Breast epithelium (tissue), 4 donors: ENCODE measurements at regions not wholly inside any gene's neighbourhood (a gene's known extent, or its start where the extent isn't known, plus 50 kb on each side); places are given as distances from the start of the nearest gene placed in this dataset.

Experiments
- DNase-seq, 2 donors: peaks; one replicate each; pipeline ENCODE4 v3.0.0-alpha.2; 2019; ENCODE audit warnings: low spot score in 2 of 2
- H3K27ac ChIP-seq, 2 donors: fragments of 200-600 bp; sonication (generic) in 1 of 2; one replicate each; pipeline ENCODE4 v1.5.1; 2016 to 2019; ENCODE audit warnings: mild to moderate bottlenecking in 1 of 2
- H3K27me3 ChIP-seq, 2 donors: fragments of 200-600 bp; sonication (generic) in 1 of 2; one replicate each; pipeline versions ENCODE4 v1.5.1 to v1.6.0; 2017 to 2019; ENCODE audit warnings: control low read depth in 1 of 2, mild to moderate bottlenecking in 1 of 2
- H3K36me3 ChIP-seq: fragments of 200-600 bp; one replicate; pipeline ENCODE4 v1.5.1; 2019
- H3K4me1 ChIP-seq, 2 donors: fragments of 200-600 bp; sonication (generic); one replicate each; pipeline ENCODE4 v1.5.1; 2016 to 2019; ENCODE audit warnings: control low read depth in 1 of 2
- H3K4me3 ChIP-seq, 3 donors: fragments of 200-600 bp; sonication (generic); 1 replicate in 2 of 3; 2 replicates in 1 of 3; pipeline ENCODE4 v1.5.1; 2016 to 2019; ENCODE audit warnings: mild to moderate bottlenecking in 3 of 3, moderate library complexity in 2 of 3
- H3K9me3 ChIP-seq, 2 donors: fragments of 200-600 bp; sonication (generic) in 1 of 2; one replicate each; pipeline ENCODE4 v1.5.1; 2016 to 2019; ENCODE audit warnings: control low read depth in 1 of 2
- CTCF ChIP-seq, 3 donors: fragments of 450-650 bp; IDR thresholded peaks; one replicate each; pipeline ENCODE4 v1.5.1; 2016 to 2017; ENCODE audit warnings: antibody characterized with exemption in 3 of 3, mild to moderate bottlenecking in 3 of 3, moderate library complexity in 3 of 3
- POLR2A ChIP-seq: fragments of 450-650 bp; IDR thresholded peaks from one replicate; pipeline ENCODE4 v1.6.1; 2016; ENCODE audit warnings: antibody characterized with exemption, mild to moderate bottlenecking, moderate library complexity
- POLR2AphosphoS5 ChIP-seq, 3 donors: sonication (generic); formaldehyde crosslinking; IDR thresholded peaks; one replicate each; pipeline ENCODE4 v1.6.1; 2017; ENCODE audit warnings: antibody characterized with exemption in 3 of 3
- intact Hi-C: fragments of 100-400 bp; cut with DNase I; formaldehyde crosslinking; loops from one replicate; pipeline ENCODE4 v1.15.1; 2023; ENCODE audit warnings: low total_unique reads

- TF ChIP-seq CTCF (IDR thresholded peaks at IDR 0.05) (no peak), POLR2AphosphoS5 (IDR thresholded peaks at IDR 0.05) (no peak)
- intact Hi-C loops = no loop called here
Observed at GRCh38 chr7:114110666-114111065, 191.9 kb upstream of the PPP1R3A start.

GRCh38 chr7:114109721-114110120, 190.9 kb upstream of the PPP1R3A start:
- Histone ChIP-seq H3K27me3 (no peaks in the 10 kb centered on the region), H3K4me3 (no peak overlapping the region), H3K9me3 (no peaks in the 10 kb centered on the region), H3K27ac (no peak overlapping the region), H3K36me3 (no peaks in the 10 kb centered on the region), H3K4me1 (no peaks in the 10 kb centered on the region)
- TF ChIP-seq POLR2AphosphoS5 (IDR thresholded peaks at IDR 0.05) = no peak
- no peak for TF ChIP-seq CTCF (IDR thresholded peaks at IDR 0.05)
- TF ChIP-seq POLR2A = no peak
- intact Hi-C loops = no loop called here
- DNase-seq = no peak

More at GRCh38 chr7:114110666-114111065, 191.9 kb upstream of the PPP1R3A start:
- H3K9me3 ChIP-seq = no peaks in the 10 kb centered on the region
- no peaks in the 10 kb centered on the region for H3K27me3 ChIP-seq
- H3K36me3 ChIP-seq = no peaks in the 10 kb centered on the region
- H3K4me3 ChIP-seq = no peak overlapping the region
- H3K4me1 ChIP-seq = no peaks in the 10 kb centered on the region
- no peak overlapping the region for H3K27ac ChIP-seq
- no peak for DNase-seq

- no peak for DNase-seq
- no peaks in the 10 kb centered on the region for H3K36me3 ChIP-seq
- H3K4me1 ChIP-seq = no peaks in the 10 kb centered on the region
- H3K27ac ChIP-seq = no peak overlapping the region
- intact Hi-C loops = no loop called here
- no peaks in the 10 kb centered on the region for H3K9me3 ChIP-seq
- no peaks in the 10 kb centered on the region for H3K27me3 ChIP-seq
- H3K4me3 ChIP-seq = no peak overlapping the region
- TF ChIP-seq POLR2A = no peak
- no peak for TF ChIP-seq POLR2AphosphoS5 (IDR thresholded peaks at IDR 0.05)
- no peak for TF ChIP-seq CTCF (IDR thresholded peaks at IDR 0.05)
Observed at GRCh38 chr7:114109304-114109703, 190.5 kb upstream of the PPP1R3A start.

DNA sequence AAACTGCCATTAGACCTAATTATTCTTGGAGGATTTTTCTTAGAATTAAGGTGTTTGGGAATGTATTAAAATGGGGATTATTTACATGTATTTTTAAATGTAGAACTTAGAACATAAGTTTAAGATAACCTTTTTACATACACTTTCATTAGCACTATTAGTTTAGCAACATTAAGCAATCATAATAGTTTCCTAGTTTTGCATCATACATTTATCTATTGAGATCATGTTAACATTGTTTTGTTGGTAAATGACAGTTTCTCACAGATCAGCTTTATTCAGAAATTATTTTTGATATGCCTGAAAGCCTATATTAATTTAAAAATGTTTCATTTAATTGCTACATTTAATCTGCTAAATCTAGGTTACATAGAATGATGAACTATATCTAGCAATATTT, 189.7 kb upstream of the PPP1R3A start:
- Histone ChIP-seq H3K27ac (no peak overlapping the region), H3K4me1 (no peaks in the 10 kb centered on the region)
- TF ChIP-seq POLR2A (no peak), CTCF (IDR thresholded peaks at IDR 0.05) (no peak), POLR2AphosphoS5 (IDR thresholded peaks at IDR 0.05) (no peak)

GRCh38 chr7:114107522-114107921, 188.7 kb upstream of the PPP1R3A start:
- DNase-seq = no peak
- Histone ChIP-seq H3K36me3 (no peaks in the 10 kb centered on the region), H3K4me1 (no peaks in the 10 kb centered on the region), H3K4me3 (no peak overlapping the region), H3K27ac (no peak overlapping the region), H3K9me3 (no peaks in the 10 kb centered on the region), H3K27me3 (no peaks in the 10 kb centered on the region)
- intact Hi-C loops = no loop called here
- TF ChIP-seq POLR2A (no peak), CTCF (IDR thresholded peaks at IDR 0.05) (no peak), POLR2AphosphoS5 (IDR thresholded peaks at IDR 0.05) (no peak)

More for the DNA sequence above, 189.7 kb upstream of the PPP1R3A start:
- H3K9me3 ChIP-seq = no peaks in the 10 kb centered on the region
- no peaks in the 10 kb centered on the region for H3K27me3 ChIP-seq
- intact Hi-C loops = no loop called here
- no peak overlapping the region for H3K4me3 ChIP-seq
- DNase-seq = no peak
- no peaks in the 10 kb centered on the region for H3K36me3 ChIP-seq
